ENCODE measurements at regions not wholly inside any gene's neighbourhood (a gene's known extent, or its start where the extent isn't known, plus 50 kb on each side); places are given as distances from the start of the nearest gene placed in this dataset.

GRCh38 chr10:130418731-130419130 is 282.5 kb downstream of the GLRX3 start:
- no peak for DNase-seq
- no peak overlapping the region for H3K18ac ChIP-seq (ENCODE audit: low read length)
- WGBS (ENCODE audit: extremely low coverage, insufficient coverage, low lambda C conversion rate) = no CpG with 5 or more reads among the region's 10 CpGs

GRCh38 chr10:130421909-130422308 is 285.7 kb downstream of the GLRX3 start:
- no peak overlapping the region for H3K56ac ChIP-seq (ENCODE audit: low read length)
- H3K4me3 ChIP-seq (ENCODE audit: low read length) = no peak overlapping the region
- H3K79me2 ChIP-seq (ENCODE audit: control insufficient read depth, insufficient read depth, low read length) = no peaks in the 10 kb centered on the region
- H2BK5ac ChIP-seq (ENCODE audit: low read length) = no peak overlapping the region
- H3K4me2 ChIP-seq (ENCODE audit: low read length) = no peak overlapping the region
- H3K36me3 ChIP-seq (ENCODE audit: control insufficient read depth, insufficient read depth, low read length) = no peaks in the 10 kb centered on the region
- H3K79me1 ChIP-seq (ENCODE audit: low read length) = no peaks in the 10 kb centered on the region
- no peak overlapping the region for H3K4ac ChIP-seq (ENCODE audit: low read depth, low read length)
- no peak overlapping the region for H2BK15ac ChIP-seq (replicated peaks; ENCODE audit: low read depth)
- H2BK120ac ChIP-seq (ENCODE audit: low read depth, low read length) = no peak overlapping the region
- no peak overlapping the region for H4K5ac ChIP-seq (ENCODE audit: low read length)
- no peak for DNase-seq
- no peaks in the 10 kb centered on the region for H3K4me1 ChIP-seq (ENCODE audit: control insufficient read depth, low read depth, low read length)
- no peak overlapping the region for H3K18ac ChIP-seq (ENCODE audit: low read length)
- no CpG with 5 or more reads among the region's 9 CpGs for WGBS (ENCODE audit: extremely low coverage, insufficient coverage, low lambda C conversion rate)
- H2AK5ac ChIP-seq (ENCODE audit: low read length) = no peak overlapping the region
- H3K27ac ChIP-seq (ENCODE audit: low read depth, low read length) = no peak overlapping the region
- H3K9ac ChIP-seq (ENCODE audit: low read length) = no peak overlapping the region
- H4K8ac ChIP-seq (ENCODE audit: low read depth, low read length) = no peak overlapping the region
- H3K23ac ChIP-seq (ENCODE audit: low read length) = no peak overlapping the region
- H3K27me3 ChIP-seq (ENCODE audit: insufficient read depth, low read length, poor library complexity) = no peaks in the 10 kb centered on the region

More at GRCh38 chr10:130418731-130419130, 282.5 kb downstream of the GLRX3 start:
- Histone ChIP-seq H3K27me3 (ENCODE audit: insufficient read depth, low read length, poor library complexity) (no peaks in the 10 kb centered on the region), H3K27ac (ENCODE audit: low read depth, low read length) (no peak overlapping the region), H2AK5ac (ENCODE audit: low read length) (no peak overlapping the region), H3K4me2 (ENCODE audit: low read length) (no peak overlapping the region), H3K79me2 (ENCODE audit: control insufficient read depth, insufficient read depth, low read length) (no peaks in the 10 kb centered on the region), H3K4ac (ENCODE audit: low read depth, low read length) (no peak overlapping the region), H2BK15ac (replicated peaks; ENCODE audit: low read depth) (no peak overlapping the region), H2BK120ac (ENCODE audit: low read depth, low read length) (no peak overlapping the region), H3K9ac (ENCODE audit: low read length) (no peak overlapping the region), H3K36me3 (ENCODE audit: control insufficient read depth, insufficient read depth, low read length) (no peaks in the 10 kb centered on the region), H3K56ac (ENCODE audit: low read length) (no peak overlapping the region), H3K23ac (ENCODE audit: low read length) (no peak overlapping the region), H3K4me1 (ENCODE audit: control insufficient read depth, low read depth, low read length) (no peaks in the 10 kb centered on the region), H4K5ac (ENCODE audit: low read length) (no peak overlapping the region), H4K8ac (ENCODE audit: low read depth, low read length) (no peak overlapping the region), H3K4me3 (ENCODE audit: low read length) (no peak overlapping the region), H3K79me1 (ENCODE audit: low read length) (no peaks in the 10 kb centered on the region), H2BK5ac (ENCODE audit: low read length) (no peak overlapping the region)

- no peak overlapping the region for H2AK5ac ChIP-seq (ENCODE audit: low read length)
- no peak overlapping the region for H3K4me2 ChIP-seq (ENCODE audit: low read length)
- WGBS (ENCODE audit: extremely low coverage, insufficient coverage, low lambda C conversion rate) = no CpG with 5 or more reads among the region's 12 CpGs
- H3K18ac ChIP-seq (ENCODE audit: low read length) = no peak overlapping the region
- H2BK120ac ChIP-seq (ENCODE audit: low read depth, low read length) = no peak overlapping the region
- H4K8ac ChIP-seq (ENCODE audit: low read depth, low read length) = no peak overlapping the region
- no peaks in the 10 kb centered on the region for H3K36me3 ChIP-seq (ENCODE audit: control insufficient read depth, insufficient read depth, low read length)
- no peaks in the 10 kb centered on the region for H3K4me1 ChIP-seq (ENCODE audit: control insufficient read depth, low read depth, low read length)
- no peak overlapping the region for H3K27ac ChIP-seq (ENCODE audit: low read depth, low read length)
- no peaks in the 10 kb centered on the region for H3K79me2 ChIP-seq (ENCODE audit: control insufficient read depth, insufficient read depth, low read length)
- H3K27me3 ChIP-seq (ENCODE audit: insufficient read depth, low read length, poor library complexity) = no peaks in the 10 kb centered on the region
- DNase-seq = peak; percentile 22
- no peak overlapping the region for H2BK5ac ChIP-seq (ENCODE audit: low read length)
- no peak overlapping the region for H3K23ac ChIP-seq (ENCODE audit: low read length)
- no peak overlapping the region for H3K9ac ChIP-seq (ENCODE audit: low read length)
- H2BK15ac ChIP-seq (replicated peaks; ENCODE audit: low read depth) = no peak overlapping the region
- no peak overlapping the region for H4K5ac ChIP-seq (ENCODE audit: low read length)
- no peak overlapping the region for H3K56ac ChIP-seq (ENCODE audit: low read length)
- no peak overlapping the region for H3K4ac ChIP-seq (ENCODE audit: low read depth, low read length)
- no peak overlapping the region for H3K4me3 ChIP-seq (ENCODE audit: low read length)
- no peaks in the 10 kb centered on the region for H3K79me1 ChIP-seq (ENCODE audit: low read length)
Observed at GRCh38 chr10:130422366-130423324, 286.5 kb downstream of the GLRX3 start.

GRCh38 chr10:130423455-130424305 is 287.5 kb downstream of the GLRX3 start:
- no peaks in the 10 kb centered on the region for H3K27me3 ChIP-seq (ENCODE audit: insufficient read depth, low read length, poor library complexity)
- no CpG with 5 or more reads among the region's 21 CpGs for WGBS (ENCODE audit: extremely low coverage, insufficient coverage, low lambda C conversion rate)
- no peak overlapping the region for H4K8ac ChIP-seq (ENCODE audit: low read depth, low read length)

GRCh38 chr10:130424418-130424817 is 288.2 kb downstream of the GLRX3 start:
- H3K79me2 ChIP-seq (ENCODE audit: control insufficient read depth, insufficient read depth, low read length) = no peaks in the 10 kb centered on the region
- H3K27me3 ChIP-seq (ENCODE audit: insufficient read depth, low read length, poor library complexity) = no peaks in the 10 kb centered on the region
- H3K4ac ChIP-seq (ENCODE audit: low read depth, low read length) = no peak overlapping the region
- no peaks in the 10 kb centered on the region for H3K79me1 ChIP-seq (ENCODE audit: low read length)
- no peaks in the 10 kb centered on the region for H3K36me3 ChIP-seq (ENCODE audit: control insufficient read depth, insufficient read depth, low read length)
- H2BK120ac ChIP-seq (ENCODE audit: low read depth, low read length) = no peak overlapping the region
- H3K56ac ChIP-seq (ENCODE audit: low read length) = no peak overlapping the region
- H4K5ac ChIP-seq (ENCODE audit: low read length) = no peak overlapping the region
- no peak overlapping the region for H4K8ac ChIP-seq (ENCODE audit: low read depth, low read length)
- no peak overlapping the region for H2BK5ac ChIP-seq (ENCODE audit: low read length)
- H2BK15ac ChIP-seq (replicated peaks; ENCODE audit: low read depth) = no peak overlapping the region
- no peak overlapping the region for H2AK5ac ChIP-seq (ENCODE audit: low read length)
- no peak overlapping the region for H3K18ac ChIP-seq (ENCODE audit: low read length)
- H3K4me1 ChIP-seq (ENCODE audit: control insufficient read depth, low read depth, low read length) = no peaks in the 10 kb centered on the region
- H3K4me2 ChIP-seq (ENCODE audit: low read length) = no peak overlapping the region
- H3K27ac ChIP-seq (ENCODE audit: low read depth, low read length) = no peak overlapping the region
- H3K4me3 ChIP-seq (ENCODE audit: low read length) = no peak overlapping the region
- no peak for DNase-seq
- no peak overlapping the region for H3K9ac ChIP-seq (ENCODE audit: low read length)
- no peak overlapping the region for H3K23ac ChIP-seq (ENCODE audit: low read length)
- WGBS (ENCODE audit: extremely low coverage, insufficient coverage, low lambda C conversion rate) = no CpG with 5 or more reads among the region's 10 CpGs

More at GRCh38 chr10:130423455-130424305, 287.5 kb downstream of the GLRX3 start:
- Histone ChIP-seq H2AK5ac (ENCODE audit: low read length) (no peak overlapping the region), H2BK120ac (ENCODE audit: low read depth, low read length) (no peak overlapping the region), H3K56ac (ENCODE audit: low read length) (no peak overlapping the region), H4K5ac (ENCODE audit: low read length) (no peak overlapping the region), H3K79me1 (ENCODE audit: low read length) (no peaks in the 10 kb centered on the region), H3K9ac (ENCODE audit: low read length) (no peak overlapping the region), H3K27ac (ENCODE audit: low read depth, low read length) (no peak overlapping the region), H3K4me1 (ENCODE audit: control insufficient read depth, low read depth, low read length) (no peaks in the 10 kb centered on the region), H3K79me2 (ENCODE audit: control insufficient read depth, insufficient read depth, low read length) (no peaks in the 10 kb centered on the region), H2BK5ac (ENCODE audit: low read length) (no peak overlapping the region), H3K4me3 (ENCODE audit: low read length) (no peak overlapping the region), H3K36me3 (ENCODE audit: control insufficient read depth, insufficient read depth, low read length) (no peaks in the 10 kb centered on the region), H3K4me2 (ENCODE audit: low read length) (no peak overlapping the region), H3K4ac (ENCODE audit: low read depth, low read length) (no peak overlapping the region), H2BK15ac (replicated peaks; ENCODE audit: low read depth) (no peak overlapping the region), H3K23ac (ENCODE audit: low read length) (no peak overlapping the region), H3K18ac (ENCODE audit: low read length) (no peak overlapping the region)
- DNase-seq = no peak

Data from mesendoderm (in vitro differentiated cells).